ENCODE measurements at regions not wholly inside any gene's neighbourhood (a gene's known extent, or its start where the extent isn't known, plus 50 kb on each side); places are given as distances from the start of the nearest gene placed in this dataset.
"Not testable (repeated sequence)": the region's sequence is repeated elsewhere in the genome, so short reads cannot be mapped to it uniquely, and the experiment has no call there.

DNA sequence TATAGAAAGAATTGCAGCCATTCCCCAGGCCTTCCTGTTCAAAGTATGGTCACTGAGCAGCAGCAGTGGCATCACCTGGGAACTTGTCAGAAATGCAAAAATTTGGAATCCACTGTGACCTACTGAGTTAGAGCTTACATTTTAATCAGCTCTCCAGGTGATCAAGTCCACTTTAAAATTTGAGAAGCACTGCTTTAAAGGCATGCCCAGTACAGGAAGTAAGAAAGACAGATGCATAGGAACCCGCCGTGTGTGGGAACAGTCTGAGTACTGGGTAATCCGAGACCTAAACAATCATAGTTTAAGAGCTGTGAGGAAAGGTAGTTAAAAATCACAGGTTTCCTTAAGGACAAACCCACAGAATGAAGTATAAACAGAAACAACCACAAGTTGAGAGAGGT lies 462.4 kb downstream of the RAB38 start:
- H3K9me3 ChIP-seq (ENCODE audit: control insufficient read depth, low read length, poor library complexity, severe bottlenecking), result no peaks in the 10 kb centered on the region
- Mint-ChIP-seq H3K4me1 (no peaks in the 10 kb centered on the region), H3K27ac (no peak overlapping the region), H3K27me3 (no peaks in the 10 kb centered on the region), H3K36me3 (ENCODE audit: low read depth) (no peaks in the 10 kb centered on the region), H3K4me3 (no peak overlapping the region)
- ATAC-seq (no peak), DNase-seq (no peak)

DNA sequence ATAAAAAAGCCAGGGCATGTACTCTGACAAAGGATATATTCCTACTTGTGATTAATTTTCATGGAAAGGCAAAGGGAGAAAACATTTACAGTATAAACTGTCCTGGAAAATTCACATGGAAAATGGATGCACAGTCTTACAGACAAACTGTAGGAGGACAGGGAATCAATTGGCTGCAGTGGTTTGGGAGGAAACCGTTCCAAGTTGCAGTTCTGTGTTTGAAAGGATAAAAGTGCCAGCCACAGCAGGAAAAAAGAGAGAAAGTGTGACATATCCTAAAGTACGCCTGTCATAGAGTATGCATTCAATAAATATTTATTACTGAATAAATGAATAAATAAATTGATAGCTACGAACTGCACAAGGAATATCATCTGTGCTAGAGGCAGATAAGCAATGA lies 462.9 kb downstream of the RAB38 start:
- no peak overlapping the region for H3K27ac Mint-ChIP-seq
- no peaks in the 10 kb centered on the region for H3K27me3 Mint-ChIP-seq
- DNase-seq, result no peak
- H3K9me3 ChIP-seq (ENCODE audit: control insufficient read depth, low read length, poor library complexity, severe bottlenecking), result no peaks in the 10 kb centered on the region
- ATAC-seq, result no peak
- no peak overlapping the region for H3K4me3 Mint-ChIP-seq
- no peaks in the 10 kb centered on the region for H3K4me1 Mint-ChIP-seq
- no peaks in the 10 kb centered on the region for H3K36me3 Mint-ChIP-seq (ENCODE audit: low read depth)

DNA sequence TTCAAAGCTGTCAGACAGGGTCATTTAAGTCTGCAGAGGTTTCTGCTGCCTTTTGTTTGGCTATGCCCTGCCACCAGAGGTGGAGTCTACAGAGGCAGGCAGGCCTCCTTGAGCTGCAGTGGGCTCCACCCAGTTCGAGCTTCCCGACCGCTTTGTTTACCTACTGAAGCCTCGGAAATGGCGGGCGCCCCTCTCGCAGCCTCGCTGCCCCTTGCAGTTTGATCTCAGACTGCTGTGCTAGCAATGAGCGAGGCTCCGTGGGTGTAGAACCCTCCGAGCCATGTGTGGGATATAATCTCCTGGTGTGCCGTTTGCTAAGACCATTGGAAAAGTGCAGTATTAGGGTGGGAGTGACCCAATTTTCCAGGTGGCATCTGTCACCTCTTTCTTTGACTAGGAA lies 471.7 kb downstream of the RAB38 start:
- not testable (repeated sequence) for H3K36me3 Mint-ChIP-seq (ENCODE audit: low read depth); H3K9me3 ChIP-seq (ENCODE audit: control insufficient read depth, low read length, poor library complexity, severe bottlenecking); ATAC-seq; H3K4me1 Mint-ChIP-seq; H3K27ac Mint-ChIP-seq; H3K27me3 Mint-ChIP-seq; DNase-seq; H3K4me3 Mint-ChIP-seq

DNA sequence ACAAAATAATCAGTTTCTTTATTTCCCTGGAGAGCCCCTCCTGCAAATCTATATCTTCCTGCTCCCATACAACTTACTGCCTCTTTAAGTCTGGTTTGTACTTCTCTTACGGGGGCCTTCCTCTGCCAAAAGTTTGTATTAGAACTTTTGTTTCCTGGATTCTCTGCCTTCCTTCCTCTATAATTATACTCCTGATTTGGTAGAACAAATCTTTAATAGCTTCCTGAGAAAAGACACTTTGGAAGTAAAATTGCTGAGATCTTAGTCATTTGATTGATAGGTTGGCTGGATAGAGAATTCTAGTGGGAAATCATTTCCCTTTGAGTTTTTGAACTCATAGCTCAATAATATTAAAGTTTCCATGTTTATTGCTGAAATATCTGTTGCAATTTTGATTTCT lies 499.2 kb downstream of the RAB38 start:
- no peaks in the 10 kb centered on the region for H3K4me1 Mint-ChIP-seq
- peaks cover 2% of the 10 kb centered on the region for H3K9me3 ChIP-seq (ENCODE audit: control insufficient read depth, low read length, poor library complexity, severe bottlenecking)
- ATAC-seq (no peak), DNase-seq (no peak)
- H3K27ac Mint-ChIP-seq, result no peak overlapping the region
- no peaks in the 10 kb centered on the region for H3K36me3 Mint-ChIP-seq (ENCODE audit: low read depth)
- H3K4me3 Mint-ChIP-seq, result no peak overlapping the region
- no peaks in the 10 kb centered on the region for H3K27me3 Mint-ChIP-seq

DNA sequence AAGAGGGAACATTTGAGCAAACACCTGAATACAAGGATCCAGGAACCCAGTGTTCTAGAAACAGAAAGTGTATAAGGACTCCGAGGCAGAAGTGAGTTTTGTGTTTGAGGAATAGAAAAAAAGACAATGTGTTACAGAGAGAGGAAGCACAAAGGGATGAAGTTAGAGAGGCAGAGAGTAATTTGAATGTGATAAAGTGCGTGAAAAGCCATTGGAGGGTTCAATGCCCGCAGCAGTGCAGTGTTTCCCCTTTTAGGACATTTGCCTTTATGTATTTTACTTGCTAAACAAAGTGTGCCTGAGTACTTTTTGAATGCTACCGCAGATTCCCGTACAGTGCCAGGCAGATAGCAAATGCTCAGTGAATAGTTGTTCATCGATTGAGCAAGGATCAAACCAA lies 508.5 kb downstream of the RAB38 start:
- DNase-seq (no peak), ATAC-seq (no peak)
- peaks cover 2% of the 10 kb centered on the region for H3K36me3 Mint-ChIP-seq (ENCODE audit: low read depth)
- H3K27ac Mint-ChIP-seq, result no peak overlapping the region
- H3K4me1 Mint-ChIP-seq, result no peaks in the 10 kb centered on the region
- no peak overlapping the region for H3K4me3 Mint-ChIP-seq
- no peaks in the 10 kb centered on the region for H3K9me3 ChIP-seq (ENCODE audit: control insufficient read depth, low read length, poor library complexity, severe bottlenecking)
- H3K27me3 Mint-ChIP-seq, result no peaks in the 10 kb centered on the region

DNA sequence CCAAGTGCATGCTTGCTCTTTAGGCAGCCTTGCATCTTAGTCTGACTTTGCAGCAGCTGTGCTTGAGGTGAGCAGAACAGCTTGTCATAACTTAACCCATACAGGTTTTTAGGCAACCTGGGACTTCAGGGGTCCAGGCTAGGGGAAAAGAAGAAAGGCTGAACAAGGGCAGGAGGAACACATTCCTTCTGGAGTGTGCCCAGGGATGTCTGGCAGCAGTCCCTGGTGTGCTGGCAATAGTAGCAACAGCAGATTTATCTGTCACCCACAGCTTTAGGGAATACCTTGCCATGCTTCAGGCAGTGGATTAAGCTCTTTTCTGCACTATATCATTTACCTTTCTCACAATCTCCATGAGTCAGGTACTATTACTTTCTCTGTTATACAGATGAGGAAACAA lies 513.0 kb downstream of the RAB38 start:
- Mint-ChIP-seq H3K27ac (no peak overlapping the region), H3K27me3 (no peaks in the 10 kb centered on the region), H3K4me1 (no peaks in the 10 kb centered on the region), H3K4me3 (no peak overlapping the region), H3K36me3 (ENCODE audit: low read depth) (peaks cover 2% of the 10 kb centered on the region)
- no peak for ATAC-seq
- H3K9me3 ChIP-seq (ENCODE audit: control insufficient read depth, low read length, poor library complexity, severe bottlenecking), result no peaks in the 10 kb centered on the region
- DNase-seq, result no peak

DNA sequence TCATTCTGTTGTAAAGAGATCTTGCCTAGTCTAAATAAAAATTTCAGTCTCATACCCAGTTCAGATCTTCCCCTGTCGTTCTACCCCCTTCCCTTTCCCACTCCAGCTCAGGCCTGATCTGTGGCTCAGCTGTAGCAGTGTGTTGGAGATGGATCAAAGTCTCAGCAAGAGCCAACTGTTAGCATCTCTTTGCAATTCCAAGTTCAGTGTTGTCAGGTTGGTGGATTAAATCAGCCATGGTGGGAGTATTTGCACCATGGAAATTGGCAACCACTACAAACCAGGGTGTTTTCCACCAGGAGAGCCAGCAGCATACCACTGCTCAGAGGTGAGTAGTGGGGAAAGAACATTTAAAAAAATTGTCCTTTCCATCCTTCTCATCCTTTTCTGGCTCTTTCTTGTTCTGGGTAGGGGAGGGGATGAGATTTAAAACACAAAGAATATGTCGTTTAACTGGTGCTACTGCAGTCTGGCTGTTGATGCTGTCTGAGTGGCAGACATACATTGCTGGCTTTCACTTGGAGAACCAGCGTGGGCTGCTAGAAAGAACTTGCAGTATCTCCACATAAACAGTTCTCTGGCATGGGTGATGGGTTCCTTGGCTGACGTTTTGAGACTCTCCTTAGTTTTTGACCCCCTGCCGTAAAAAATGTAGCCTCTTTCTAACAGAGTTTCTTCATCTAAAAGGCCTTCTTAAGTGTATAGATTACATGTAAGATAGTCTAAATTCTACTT lies 514.1 kb downstream of the RAB38 start:
- Mint-ChIP-seq H3K4me3 (no peak overlapping the region), H3K27me3 (no peaks in the 10 kb centered on the region), H3K27ac (no peak overlapping the region), H3K4me1 (no peaks in the 10 kb centered on the region), H3K36me3 (ENCODE audit: low read depth) (no peaks in the 10 kb centered on the region)
- ATAC-seq (no peak), DNase-seq (no peak)
- H3K9me3 ChIP-seq (ENCODE audit: control insufficient read depth, low read length, poor library complexity, severe bottlenecking), result no peaks in the 10 kb centered on the region

DNA sequence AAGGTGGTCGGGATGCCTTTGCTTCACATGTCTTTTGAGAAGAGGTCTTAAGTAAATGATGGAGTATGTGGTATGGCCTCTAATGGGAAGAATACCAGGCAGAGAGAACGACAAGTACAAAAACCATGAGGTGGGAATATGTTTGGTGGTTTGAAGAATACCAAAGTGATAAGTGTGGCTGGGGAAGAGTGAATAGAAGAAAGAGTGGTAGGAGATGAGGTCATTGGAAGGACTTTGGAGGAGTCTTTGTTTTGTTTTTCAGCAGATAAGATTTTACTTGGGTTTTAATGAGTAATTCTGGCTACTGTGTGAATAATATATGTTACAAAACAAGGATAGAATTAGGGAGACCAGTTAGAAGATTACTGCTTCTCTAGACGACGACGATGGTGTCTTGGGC lies 515.4 kb downstream of the RAB38 start:
- Mint-ChIP-seq H3K4me1 (no peaks in the 10 kb centered on the region), H3K27ac (no peak overlapping the region), H3K4me3 (no peak overlapping the region), H3K36me3 (ENCODE audit: low read depth) (no peaks in the 10 kb centered on the region), H3K27me3 (no peaks in the 10 kb centered on the region)
- no peak for DNase-seq
- no peak for ATAC-seq
- H3K9me3 ChIP-seq (ENCODE audit: control insufficient read depth, low read length, poor library complexity, severe bottlenecking), result no peaks in the 10 kb centered on the region

DNA sequence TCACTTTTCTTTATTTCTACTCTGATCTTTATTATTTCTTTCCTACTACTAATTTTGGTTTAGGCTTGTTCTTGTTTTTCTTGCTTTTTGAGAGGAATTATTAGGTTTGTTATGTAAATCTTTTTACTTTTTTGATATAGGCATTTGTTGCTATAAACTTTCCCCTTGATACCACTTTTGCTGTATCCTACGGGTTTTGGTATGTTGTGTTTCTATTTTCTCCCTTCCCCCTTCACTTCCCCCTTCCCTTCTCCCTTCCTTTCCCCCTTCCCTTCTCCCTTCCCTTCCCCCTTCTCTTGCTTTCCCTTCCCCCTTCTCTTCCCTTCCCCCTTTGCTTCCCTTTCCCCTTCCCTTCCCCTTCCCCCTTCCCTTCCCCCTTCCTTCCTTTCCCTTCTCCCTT lies 529.6 kb downstream of the RAB38 start:
- H3K27ac Mint-ChIP-seq, result no peak overlapping the region
- DNase-seq (no peak), ATAC-seq (no peak)
- no peaks in the 10 kb centered on the region for H3K36me3 Mint-ChIP-seq (ENCODE audit: low read depth)
- H3K4me3 Mint-ChIP-seq, result no peak overlapping the region
- no peaks in the 10 kb centered on the region for H3K27me3 Mint-ChIP-seq
- H3K9me3 ChIP-seq (ENCODE audit: control insufficient read depth, low read length, poor library complexity, severe bottlenecking), result no peaks in the 10 kb centered on the region
- no peaks in the 10 kb centered on the region for H3K4me1 Mint-ChIP-seq

DNA sequence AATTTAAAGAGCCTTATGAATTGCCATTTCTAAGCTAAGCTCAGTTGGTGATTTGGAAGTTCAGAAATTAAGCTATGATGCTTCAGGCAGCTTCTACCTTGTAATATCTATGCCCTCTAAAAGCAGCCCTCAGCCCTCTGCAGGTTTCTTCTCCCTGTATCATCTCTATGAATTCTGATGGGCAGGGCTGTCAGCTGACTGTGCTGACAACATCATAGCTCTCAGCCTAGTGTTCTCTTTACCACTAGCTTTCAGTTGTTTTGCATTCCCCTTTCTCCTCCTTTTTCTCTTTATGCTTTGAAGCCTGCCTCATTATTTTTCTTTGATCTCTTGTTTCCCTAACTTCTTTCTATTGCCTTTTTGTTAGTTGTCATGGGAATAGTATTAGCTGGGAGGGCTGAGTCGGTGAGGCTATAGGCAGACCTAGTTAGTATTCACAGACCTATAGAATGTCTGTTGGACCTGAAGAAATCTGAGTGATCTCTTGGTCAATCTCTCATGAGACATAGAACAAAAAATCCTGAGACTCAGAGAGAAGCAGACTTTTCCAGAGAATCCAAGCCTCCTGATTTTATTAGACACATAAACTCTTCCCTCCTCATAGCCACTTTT lies 535.4 kb downstream of the RAB38 start:
- Mint-ChIP-seq H3K4me1 (no peaks in the 10 kb centered on the region), H3K36me3 (ENCODE audit: low read depth) (no peaks in the 10 kb centered on the region), H3K27me3 (no peaks in the 10 kb centered on the region), H3K4me3 (no peak overlapping the region), H3K27ac (no peak overlapping the region)
- H3K9me3 ChIP-seq (ENCODE audit: control insufficient read depth, low read length, poor library complexity, severe bottlenecking), result no peaks in the 10 kb centered on the region
- ATAC-seq (no peak), DNase-seq (no peak)

DNA sequence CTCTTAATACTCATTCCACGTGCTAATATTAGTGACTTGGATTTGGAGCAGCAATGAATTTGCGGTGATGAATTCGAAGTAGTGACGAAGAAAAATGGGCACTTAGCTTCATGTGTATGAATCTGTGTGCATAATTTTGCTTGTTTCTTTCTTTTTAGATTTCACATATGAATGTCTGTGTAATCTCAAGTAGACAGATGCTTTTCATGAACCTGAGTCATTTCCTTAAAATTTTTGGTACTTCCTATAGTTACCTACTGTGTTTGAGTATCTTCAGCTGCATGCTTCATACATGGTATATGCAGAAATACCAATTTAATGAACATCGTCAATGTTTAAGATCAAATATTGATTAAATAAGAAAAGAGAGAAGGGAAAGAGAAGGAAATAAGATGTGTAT lies 540.2 kb downstream of the RAB38 start:
- Mint-ChIP-seq H3K27ac (no peak overlapping the region), H3K36me3 (ENCODE audit: low read depth) (no peaks in the 10 kb centered on the region), H3K27me3 (no peaks in the 10 kb centered on the region), H3K4me3 (no peak overlapping the region), H3K4me1 (no peaks in the 10 kb centered on the region)
- ATAC-seq (no peak), DNase-seq (no peak)
- no peaks in the 10 kb centered on the region for H3K9me3 ChIP-seq (ENCODE audit: control insufficient read depth, low read length, poor library complexity, severe bottlenecking)

DNA sequence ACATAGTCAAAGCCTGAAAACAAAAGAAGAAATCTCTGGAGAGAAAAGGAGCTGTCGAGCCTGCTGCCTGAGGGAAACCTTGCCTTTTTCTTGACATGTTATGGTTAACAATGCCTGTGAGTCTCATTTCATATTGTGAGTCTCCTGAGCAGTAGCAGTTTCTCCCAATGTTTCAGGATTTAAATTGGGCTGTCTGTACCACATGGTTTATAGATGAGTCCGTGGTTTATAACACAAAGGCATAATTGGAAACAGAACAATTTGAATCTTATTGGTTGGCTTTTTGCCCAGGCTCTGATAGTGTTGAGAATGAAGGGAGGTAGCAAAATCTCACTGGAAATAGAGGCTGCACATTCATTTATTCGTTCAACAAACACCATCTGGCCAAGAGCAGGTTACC lies 540.9 kb downstream of the RAB38 start:
- ATAC-seq (no peak), DNase-seq (no peak)
- H3K9me3 ChIP-seq (ENCODE audit: control insufficient read depth, low read length, poor library complexity, severe bottlenecking), result no peaks in the 10 kb centered on the region
- Mint-ChIP-seq H3K4me1 (no peaks in the 10 kb centered on the region), H3K27ac (no peak overlapping the region), H3K4me3 (no peak overlapping the region), H3K36me3 (ENCODE audit: low read depth) (no peaks in the 10 kb centered on the region), H3K27me3 (no peaks in the 10 kb centered on the region)

DNA sequence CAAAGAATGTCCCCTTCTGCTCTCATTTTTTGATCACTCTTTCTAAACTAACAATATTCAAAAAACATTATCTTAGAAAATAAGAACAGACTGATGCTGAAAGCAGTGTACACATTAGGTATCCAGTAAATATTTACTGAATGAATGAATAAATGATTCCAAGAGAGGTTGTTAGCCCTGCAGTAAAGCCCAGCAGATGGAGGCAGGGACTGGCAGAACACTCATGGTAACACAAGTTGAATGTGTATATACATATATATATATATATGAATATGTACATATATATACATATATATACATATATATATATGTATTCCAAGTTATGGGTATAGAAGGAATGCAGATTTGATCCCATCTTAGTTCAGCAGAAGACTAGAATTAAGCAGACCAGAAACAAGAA lies 546.3 kb downstream of the RAB38 start:
- H3K9me3 ChIP-seq (ENCODE audit: control insufficient read depth, low read length, poor library complexity, severe bottlenecking), result no peaks in the 10 kb centered on the region
- no peak for ATAC-seq
- no peak overlapping the region for H3K27ac Mint-ChIP-seq
- no peak overlapping the region for H3K4me3 Mint-ChIP-seq
- DNase-seq, result no peak
- H3K36me3 Mint-ChIP-seq (ENCODE audit: low read depth), result no peaks in the 10 kb centered on the region
- no peaks in the 10 kb centered on the region for H3K4me1 Mint-ChIP-seq
- H3K27me3 Mint-ChIP-seq, result no peaks in the 10 kb centered on the region

DNA sequence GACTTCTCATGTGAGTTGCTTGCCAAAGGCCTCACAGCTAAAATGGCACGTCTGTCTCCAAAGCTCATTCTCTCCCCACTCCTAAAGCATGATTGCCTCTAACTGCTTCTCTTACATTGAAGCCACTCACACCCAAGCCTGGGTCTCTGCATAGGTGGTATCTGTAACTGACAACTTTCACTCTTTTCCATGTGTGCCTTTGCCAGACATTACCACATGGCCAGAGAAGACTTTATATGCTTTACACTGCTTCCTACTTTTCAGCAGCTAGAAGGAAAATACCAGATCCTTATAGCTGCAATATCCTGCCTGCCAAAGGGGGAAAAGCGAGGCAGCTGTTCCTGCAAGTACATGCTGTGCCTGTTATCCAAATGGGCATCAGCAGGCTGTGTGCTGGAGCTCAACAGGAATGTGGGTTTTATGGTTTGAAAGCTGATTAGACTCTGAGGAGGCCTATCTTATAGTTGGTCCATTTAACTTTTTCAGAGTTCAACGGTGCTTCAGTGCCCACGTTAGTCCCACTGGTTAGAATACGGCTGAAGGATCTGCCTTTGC lies 547.1 kb downstream of the RAB38 start:
- DNase-seq, result no peak
- ATAC-seq, result no peak
- H3K27me3 Mint-ChIP-seq, result no peaks in the 10 kb centered on the region
- H3K9me3 ChIP-seq (ENCODE audit: control insufficient read depth, low read length, poor library complexity, severe bottlenecking), result no peaks in the 10 kb centered on the region
- H3K27ac Mint-ChIP-seq, result no peak overlapping the region
- H3K4me3 Mint-ChIP-seq, result no peak overlapping the region
- H3K36me3 Mint-ChIP-seq (ENCODE audit: low read depth), result no peaks in the 10 kb centered on the region
- no peaks in the 10 kb centered on the region for H3K4me1 Mint-ChIP-seq

Data from T-helper 17 cell (primary cell).